Osteocyte (in vitro differentiated cells): ENCODE measurements at regions not wholly inside any gene's neighbourhood (a gene's known extent, or its start where the extent isn't known, plus 50 kb on each side); places are given as distances from the start of the nearest gene placed in this dataset.
A peak's percentile ranks its signal among the peaks of the same experiment; 100 is the strongest.

ENCODE experiments used
- DNase-seq: peaks from one replicate; pipeline ENCODE4 v3.0.0; 2021; ENCODE audit warnings: mixed read lengths; ENCODE audit not compliant: unreplicated experiment; ENCODE audit errors: extremely low spot score
- H3K27ac Mint-ChIP-seq: one replicate; pipeline ENCODE4 v1.8.0; 2021; ENCODE audit warnings: mild to moderate bottlenecking, mixed read lengths; ENCODE audit not compliant: unreplicated experiment
- H3K27me3 Mint-ChIP-seq: one replicate; pipeline ENCODE4 v1.8.0; 2021; ENCODE audit warnings: mixed read lengths; ENCODE audit not compliant: unreplicated experiment
- H3K36me3 Mint-ChIP-seq: one replicate; pipeline ENCODE4 v1.8.0; 2021; ENCODE audit warnings: mixed read lengths; ENCODE audit not compliant: unreplicated experiment
- H3K4me1 Mint-ChIP-seq: one replicate; pipeline ENCODE4 v1.8.0; 2021; ENCODE audit warnings: mixed read lengths; ENCODE audit not compliant: unreplicated experiment
- H3K4me3 Mint-ChIP-seq: one replicate; pipeline ENCODE4 v1.8.0; 2021; ENCODE audit warnings: mild to moderate bottlenecking, moderate library complexity, mixed read lengths; ENCODE audit not compliant: unreplicated experiment
- H3K9me3 Mint-ChIP-seq: one replicate; pipeline ENCODE4 v1.8.0; 2021; ENCODE audit warnings: mixed read lengths; ENCODE audit not compliant: unreplicated experiment
- CTCF ChIP-seq: fragments of 200-600 bp; sonication (generic); IDR thresholded peaks from 2 replicates; pipeline ENCODE4 v1.5.0; 2021; ENCODE audit warnings: antibody characterized with exemption, mild to moderate bottlenecking, moderate library complexity

GRCh38 chr2:237257471-237257951, 156.5 kb downstream of the COL6A3 start:
- no peak for TF ChIP-seq CTCF
- Mint-ChIP-seq H3K27ac (peak overlapping the region; percentile 94), H3K36me3 (no peaks in the 10 kb centered on the region), H3K4me1 (peaks cover 68% of the 10 kb centered on the region), H3K4me3 (no peak overlapping the region), H3K27me3 (no peaks in the 10 kb centered on the region), H3K9me3 (no peaks in the 10 kb centered on the region)
- no peak for DNase-seq

GRCh38 chr2:237258116-237258515, 155.8 kb downstream of the COL6A3 start:
- H3K27me3 Mint-ChIP-seq = no peaks in the 10 kb centered on the region
- H3K36me3 Mint-ChIP-seq = no peaks in the 10 kb centered on the region
- DNase-seq = no peak
- H3K4me1 Mint-ChIP-seq = peaks cover 71% of the 10 kb centered on the region
- peak; percentile 40 for TF ChIP-seq CTCF
- no peaks in the 10 kb centered on the region for H3K9me3 Mint-ChIP-seq
- H3K4me3 Mint-ChIP-seq = no peak overlapping the region
- peak overlapping the region; percentile 94 for H3K27ac Mint-ChIP-seq

- Mint-ChIP-seq H3K4me1 (peaks cover 72% of the 10 kb centered on the region), H3K27ac (peak overlapping the region; percentile 94), H3K36me3 (no peaks in the 10 kb centered on the region), H3K4me3 (no peak overlapping the region), H3K9me3 (no peaks in the 10 kb centered on the region), H3K27me3 (no peaks in the 10 kb centered on the region)
- no peak for DNase-seq
- TF ChIP-seq CTCF = no peak
Measured at GRCh38 chr2:237258615-237259014, 155.3 kb downstream of the COL6A3 start.

GRCh38 chr2:237259201-237259600, 154.8 kb downstream of the COL6A3 start:
- no peak for DNase-seq
- Mint-ChIP-seq H3K27ac (peak overlapping the region; percentile 94), H3K36me3 (no peaks in the 10 kb centered on the region), H3K27me3 (no peaks in the 10 kb centered on the region), H3K4me3 (no peak overlapping the region), H3K9me3 (no peaks in the 10 kb centered on the region), H3K4me1 (peaks cover 75% of the 10 kb centered on the region)
- TF ChIP-seq CTCF = no peak

- DNase-seq = no peak
- no peak overlapping the region for H3K4me3 Mint-ChIP-seq
- H3K4me1 Mint-ChIP-seq = peaks cover 73% of the 10 kb centered on the region
- H3K27me3 Mint-ChIP-seq = no peaks in the 10 kb centered on the region
- no peaks in the 10 kb centered on the region for H3K9me3 Mint-ChIP-seq
- no peaks in the 10 kb centered on the region for H3K36me3 Mint-ChIP-seq
- no peak for TF ChIP-seq CTCF
- no peak overlapping the region for H3K27ac Mint-ChIP-seq
Measured at GRCh38 chr2:237260039-237260620, 153.8 kb downstream of the COL6A3 start.
